ENCODE measurements at regions not wholly inside any gene's neighbourhood (a gene's known extent, or its start where the extent isn't known, plus 50 kb on each side); places are given as distances from the start of the nearest gene placed in this dataset.

DNA sequence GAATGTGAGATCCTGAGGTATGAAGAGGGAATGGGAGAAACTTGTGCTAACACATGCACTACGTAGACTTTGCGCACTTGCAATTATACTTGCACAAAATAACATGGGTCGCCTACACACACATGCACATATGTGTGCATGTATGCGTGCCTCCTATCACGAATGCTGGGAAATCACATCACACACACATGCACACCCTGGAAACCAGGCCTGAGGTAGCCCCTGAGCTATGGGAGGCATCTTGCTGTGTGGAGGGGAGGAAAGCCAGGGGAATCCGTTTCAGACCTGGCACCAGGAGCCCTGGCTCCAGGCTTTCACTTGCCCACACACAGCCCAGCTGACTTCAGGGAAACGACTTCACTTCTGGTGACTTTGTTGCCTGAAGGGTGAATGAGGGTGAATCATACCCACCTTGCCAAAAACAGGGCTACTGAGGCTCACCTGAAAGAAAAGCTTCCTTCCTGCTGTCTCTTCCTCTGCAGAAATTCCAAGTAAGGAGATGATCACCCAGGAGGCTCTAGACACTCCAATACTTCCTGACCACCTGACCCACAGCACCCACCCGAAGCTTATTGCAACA is 136.0 kb upstream of the NGF start:
- H3K4me1 ChIP-seq (ENCODE audit: low read length) = peaks cover 8% of the 10 kb centered on the region
- no peaks in the 10 kb centered on the region for H3K9me3 ChIP-seq (ENCODE audit: insufficient read depth, low read length)
- no peak overlapping the region for H2AFZ ChIP-seq (ENCODE audit: low read depth, low read length)
- no peak overlapping the region for H3K4me2 ChIP-seq (ENCODE audit: low read length)
- TF ChIP-seq, protein P1, sequence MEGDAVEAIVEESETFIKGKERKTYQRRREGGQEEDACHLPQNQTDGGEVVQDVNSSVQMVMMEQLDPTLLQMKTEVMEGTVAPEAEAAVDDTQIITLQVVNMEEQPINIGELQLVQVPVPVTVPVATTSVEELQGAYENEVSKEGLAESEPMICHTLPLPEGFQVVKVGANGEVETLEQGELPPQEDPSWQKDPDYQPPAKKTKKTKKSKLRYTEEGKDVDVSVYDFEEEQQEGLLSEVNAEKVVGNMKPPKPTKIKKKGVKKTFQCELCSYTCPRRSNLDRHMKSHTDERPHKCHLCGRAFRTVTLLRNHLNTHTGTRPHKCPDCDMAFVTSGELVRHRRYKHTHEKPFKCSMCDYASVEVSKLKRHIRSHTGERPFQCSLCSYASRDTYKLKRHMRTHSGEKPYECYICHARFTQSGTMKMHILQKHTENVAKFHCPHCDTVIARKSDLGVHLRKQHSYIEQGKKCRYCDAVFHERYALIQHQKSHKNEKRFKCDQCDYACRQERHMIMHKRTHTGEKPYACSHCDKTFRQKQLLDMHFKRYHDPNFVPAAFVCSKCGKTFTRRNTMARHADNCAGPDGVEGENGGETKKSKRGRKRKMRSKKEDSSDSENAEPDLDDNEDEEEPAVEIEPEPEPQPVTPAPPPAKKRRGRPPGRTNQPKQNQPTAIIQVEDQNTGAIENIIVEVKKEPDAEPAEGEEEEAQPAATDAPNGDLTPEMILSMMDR (IDR thresholded peaks at IDR 0.05; ENCODE audit: low read depth, low read length) = no peak
- no peak for TF ChIP-seq EZH2phosphoT487 (IDR thresholded peaks at IDR 0.05; ENCODE audit: low read depth)
- H3K36me3 ChIP-seq (replicated peaks; ENCODE audit: low read depth, low read length) = no peaks in the 10 kb centered on the region
- H3K27ac ChIP-seq (ENCODE audit: low read length) = no peak overlapping the region
- no peak overlapping the region for H3K4me3 ChIP-seq (ENCODE audit: low read length)
- no peak overlapping the region for H3K9ac ChIP-seq (ENCODE audit: low read length)
- no peaks in the 10 kb centered on the region for H3K27me3 ChIP-seq (ENCODE audit: low read depth, low read length)
- H3K79me2 ChIP-seq (ENCODE audit: low read length) = no peaks in the 10 kb centered on the region
- H4K20me1 ChIP-seq (ENCODE audit: insufficient read depth, low read length) = no peaks in the 10 kb centered on the region

DNA sequence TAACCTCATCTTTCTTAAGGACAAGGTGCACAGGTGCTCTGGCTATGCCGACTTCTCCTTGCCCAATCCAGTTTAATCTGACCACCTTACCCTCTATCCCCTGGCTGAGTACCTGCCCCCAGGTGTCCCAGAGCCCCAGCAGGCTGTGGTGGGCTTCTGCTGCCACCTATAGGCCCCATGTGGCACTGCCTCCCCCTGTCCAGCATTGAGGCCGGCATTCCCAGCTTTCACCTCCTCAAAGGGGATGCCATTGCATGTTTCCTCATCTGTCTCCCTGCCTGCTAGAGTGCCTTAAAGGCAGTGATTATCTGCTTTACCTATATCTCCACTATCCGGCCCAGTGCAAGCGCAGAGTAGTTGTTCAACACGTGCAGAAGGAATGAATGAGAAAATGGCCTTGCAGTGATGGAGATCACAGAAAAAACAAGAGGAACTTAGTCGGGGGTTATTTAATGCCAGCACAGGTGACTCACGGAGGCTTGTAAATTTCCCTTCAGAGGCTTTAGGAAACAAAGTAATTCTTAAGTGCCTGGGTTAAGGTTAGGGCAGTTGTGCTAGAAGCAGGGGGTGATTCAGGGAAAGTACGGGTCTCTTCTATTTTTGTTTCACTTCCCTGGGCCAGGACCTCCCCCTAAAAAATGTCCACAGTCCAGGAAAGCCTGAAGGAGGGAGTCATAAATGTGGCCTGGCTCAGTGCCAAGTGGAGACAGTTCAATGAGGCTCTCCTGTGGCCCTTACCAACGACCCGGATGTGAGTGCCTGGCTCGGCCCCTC is 131.8 kb upstream of the NGF start:
- no peak overlapping the region for H2AFZ ChIP-seq (ENCODE audit: low read depth, low read length)
- no peaks in the 10 kb centered on the region for H3K36me3 ChIP-seq (replicated peaks; ENCODE audit: low read depth, low read length)
- no peak overlapping the region for H3K4me3 ChIP-seq (ENCODE audit: low read length)
- no peaks in the 10 kb centered on the region for H3K9me3 ChIP-seq (ENCODE audit: insufficient read depth, low read length)
- no peaks in the 10 kb centered on the region for H3K79me2 ChIP-seq (ENCODE audit: low read length)
- no peaks in the 10 kb centered on the region for H3K27me3 ChIP-seq (ENCODE audit: low read depth, low read length)
- no peaks in the 10 kb centered on the region for H4K20me1 ChIP-seq (ENCODE audit: insufficient read depth, low read length)
- no peak overlapping the region for H3K27ac ChIP-seq (ENCODE audit: low read length)
- TF ChIP-seq EZH2phosphoT487 (IDR thresholded peaks at IDR 0.05; ENCODE audit: low read depth) = no peak
- TF ChIP-seq, protein P1 (IDR thresholded peaks at IDR 0.05; ENCODE audit: low read depth, low read length) = peak; percentile 69
- H3K9ac ChIP-seq (ENCODE audit: low read length) = no peak overlapping the region
- peaks cover 8% of the 10 kb centered on the region for H3K4me1 ChIP-seq (ENCODE audit: low read length)
- peak overlapping the region; percentile 28; the same call in 1 of the 2 replicates for H3K4me2 ChIP-seq (ENCODE audit: low read length)

- Histone ChIP-seq H3K4me2 (ENCODE audit: low read length) (no peak overlapping the region), H3K9me3 (ENCODE audit: insufficient read depth, low read length) (no peaks in the 10 kb centered on the region), H2AFZ (ENCODE audit: low read depth, low read length) (no peak overlapping the region), H3K9ac (ENCODE audit: low read length) (no peak overlapping the region), H3K4me3 (ENCODE audit: low read length) (no peak overlapping the region), H3K79me2 (ENCODE audit: low read length) (no peaks in the 10 kb centered on the region), H3K27ac (ENCODE audit: low read length) (no peak overlapping the region), H3K27me3 (ENCODE audit: low read depth, low read length) (no peaks in the 10 kb centered on the region), H3K4me1 (ENCODE audit: low read length) (peaks cover 8% of the 10 kb centered on the region), H3K36me3 (replicated peaks; ENCODE audit: low read depth, low read length) (no peaks in the 10 kb centered on the region), H4K20me1 (ENCODE audit: insufficient read depth, low read length) (no peaks in the 10 kb centered on the region)
- TF ChIP-seq EZH2phosphoT487 (IDR thresholded peaks at IDR 0.05; ENCODE audit: low read depth) = no peak
- TF ChIP-seq, protein P1 (IDR thresholded peaks at IDR 0.05; ENCODE audit: low read depth, low read length) = no peak
Measured at GRCh38 chr1:115467790-115468189, 129.7 kb upstream of the NGF start.

GRCh38 chr1:115467196-115467595 is 129.1 kb upstream of the NGF start:
- no peak overlapping the region for H3K27ac ChIP-seq (ENCODE audit: low read length)
- no peaks in the 10 kb centered on the region for H3K27me3 ChIP-seq (ENCODE audit: low read depth, low read length)
- no peaks in the 10 kb centered on the region for H3K9me3 ChIP-seq (ENCODE audit: insufficient read depth, low read length)
- TF ChIP-seq EZH2phosphoT487 (IDR thresholded peaks at IDR 0.05; ENCODE audit: low read depth) = no peak
- TF ChIP-seq, protein P1 (IDR thresholded peaks at IDR 0.05; ENCODE audit: low read depth, low read length) = no peak
- H3K9ac ChIP-seq (ENCODE audit: low read length) = no peak overlapping the region
- no peaks in the 10 kb centered on the region for H4K20me1 ChIP-seq (ENCODE audit: insufficient read depth, low read length)
- no peaks in the 10 kb centered on the region for H3K79me2 ChIP-seq (ENCODE audit: low read length)
- H3K4me1 ChIP-seq (ENCODE audit: low read length) = peaks cover 8% of the 10 kb centered on the region
- no peaks in the 10 kb centered on the region for H3K36me3 ChIP-seq (replicated peaks; ENCODE audit: low read depth, low read length)
- H2AFZ ChIP-seq (ENCODE audit: low read depth, low read length) = no peak overlapping the region
- H3K4me2 ChIP-seq (ENCODE audit: low read length) = no peak overlapping the region
- no peak overlapping the region for H3K4me3 ChIP-seq (ENCODE audit: low read length)
